SK-N-SH (cell line): ENCODE measurements at regions not wholly inside any gene's neighbourhood (a gene's known extent, or its start where the extent isn't known, plus 50 kb on each side); places are given as distances from the start of the nearest gene placed in this dataset.

Source experiments
- CTCF ChIA-PET: fragments of 300-600, 350-600 bp; formaldehyde crosslinking; extraction: SDS; loops from one replicate; lab custom pipeline; 2021; lab: Yijun Ruan, JAX
- POLR2A ChIA-PET: fragments of 350-600 bp; sonication (Branson Sonifier 250); formaldehyde crosslinking; extraction: SDS; loops from one replicate; lab custom pipeline; 2020; ENCODE audit warnings: antibody characterized with exemption, inconsistent platforms; lab: Yijun Ruan, JAX
- DNase-seq: peaks from one replicate; pipeline ENCODE4 v3.0.0; 2012
- H2AFZ ChIP-seq: fragments of 200-600 bp; sonication (generic); 2 replicates; pipeline ENCODE4 v1.8.1; 2016; ENCODE audit warnings: antibody characterized with exemption, mild to moderate bottlenecking, low read depth
- H3F3A ChIP-seq: fragments of 200-600 bp; sonication (generic); replicated peaks from 2 replicates; pipeline ENCODE3; 2016; ENCODE audit warnings: antibody characterized with exemption, mild to moderate bottlenecking; ENCODE audit not compliant: insufficient read depth
- H3K27ac ChIP-seq, 2 experiments: fragments of 200-500 bp in 1 of 2; fragments of 200-600 bp in 1 of 2; sonication (Bioruptor generic) in 1 of 2; sonication (generic), shearing (Covaris generic) in 1 of 2; 2 replicates each; pipeline versions ENCODE4 v1.5.1 to v1.6.1; 2014 to 2016; ENCODE audit warnings: low read depth in 2 of 2, inconsistent platforms in 1 of 2, low read length in 1 of 2, mild to moderate bottlenecking in 1 of 2, mixed read lengths in 1 of 2
- H3K27me3 ChIP-seq: fragments of 200-600 bp; sonication (generic), shearing (Covaris generic); 2 replicates; pipeline ENCODE4 v1.6.1; 2016; ENCODE audit warnings: mixed run types; ENCODE audit not compliant: insufficient read depth
- H3K36me3 ChIP-seq, 2 experiments: fragments of 200-500 bp in 1 of 2; fragments of 200-600 bp in 1 of 2; sonication (Bioruptor generic) in 1 of 2; sonication (generic) in 1 of 2; replicated peaks in 1 of 2; 2 replicates each; pipeline versions ENCODE3 to v1.5.1; 2014 to 2016; ENCODE audit warnings: low read length in 1 of 2, mild to moderate bottlenecking in 1 of 2; ENCODE audit not compliant: insufficient read depth in 2 of 2, control insufficient read depth in 1 of 2
- H3K4me1 ChIP-seq, 2 experiments: fragments of 200-500 bp in 1 of 2; fragments of 200-600 bp in 1 of 2; sonication (Bioruptor generic) in 1 of 2; sonication (generic), shearing (Covaris generic) in 1 of 2; 2 replicates each; pipeline versions ENCODE4 v1.5.1 to v1.6.1; 2014 to 2016; ENCODE audit warnings: low read depth in 1 of 2, low read length in 1 of 2, mixed run types in 1 of 2; ENCODE audit not compliant: insufficient read depth in 2 of 2, control insufficient read depth in 1 of 2
- H3K4me2 ChIP-seq: fragments of 200-600 bp; sonication (generic), shearing (Covaris generic); 2 replicates; pipeline ENCODE4 v1.6.1; 2017; ENCODE audit warnings: mixed run types
- H3K4me3 ChIP-seq, 2 experiments: fragments of 200-500 bp in 1 of 2; fragments of 200-600 bp in 1 of 2; sonication (Bioruptor generic) in 1 of 2; sonication (generic), shearing (Covaris generic) in 1 of 2; 2 replicates each; pipeline versions ENCODE4 v1.5.1 to v1.8.1; 2014 to 2016; ENCODE audit warnings: low read depth in 2 of 2, inconsistent platforms in 1 of 2, low read length in 1 of 2, mild to moderate bottlenecking in 1 of 2, mixed read lengths in 1 of 2, moderate library complexity in 1 of 2
- H3K79me2 ChIP-seq: fragments of 200-600 bp; sonication (generic); 2 replicates; pipeline ENCODE4 v1.8.1; 2017; ENCODE audit warnings: mild to moderate bottlenecking; ENCODE audit not compliant: insufficient read depth
- H3K9ac ChIP-seq: fragments of 200-600 bp; sonication (generic); 2 replicates; pipeline ENCODE4 v1.6.1; 2017; ENCODE audit warnings: mixed run types
- H3K9me2 ChIP-seq: fragments of 200-600 bp; sonication (generic); 2 replicates; pipeline ENCODE4 v1.6.1; 2017; ENCODE audit warnings: mixed run types
- H3K9me3 ChIP-seq: fragments of 200-600 bp; sonication (generic); 2 replicates; pipeline ENCODE4 v1.6.1; 2017; ENCODE audit warnings: mixed run types, mild to moderate bottlenecking, moderate library complexity
- H4K20me1 ChIP-seq: fragments of 200-600 bp; sonication (generic); 2 replicates; pipeline ENCODE4 v1.6.1; 2017; ENCODE audit warnings: mild to moderate bottlenecking, mixed run types; ENCODE audit not compliant: insufficient read depth
- CHD2 ChIP-seq: fragments of 150-350 bp; IDR thresholded peaks from 2 replicates; pipeline ENCODE4 v1.6.1; 2018; ENCODE audit warnings: low read length; ENCODE audit not compliant: partially characterized antibody
- ELF1 ChIP-seq: IDR thresholded peaks from 2 replicates; pipeline ENCODE4 v1.4.0; 2012
- FOXJ3 ChIP-seq: sonication (generic); formaldehyde crosslinking; IDR thresholded peaks from 2 replicates; pipeline ENCODE4 v1.5.1; 2020; ENCODE audit warnings: mild to moderate bottlenecking, missing genetic modification reagents
- GABPA ChIP-seq: IDR thresholded peaks from 2 replicates; pipeline ENCODE4 v1.4.0; 2012; ENCODE audit warnings: low read depth, mild to moderate bottlenecking
- GATA2 ChIP-seq: sonication (generic); formaldehyde crosslinking; IDR thresholded peaks from 2 replicates; pipeline ENCODE4 v1.5.0; 2020; ENCODE audit warnings: mild to moderate bottlenecking, missing genetic modification reagents
- MEF2A ChIP-seq: IDR thresholded peaks from 2 replicates; pipeline ENCODE4 v1.4.0; 2012; ENCODE audit warnings: low read depth, borderline replicate concordance
- MXI1 ChIP-seq: IDR thresholded peaks from 2 replicates; pipeline ENCODE4 v1.6.1; 2012; ENCODE audit warnings: mild to moderate bottlenecking, low read depth, low read length, improper control_type of control experiment
- NRF1 ChIP-seq: IDR thresholded peaks from 2 replicates; pipeline ENCODE4 v1.6.1; 2012; ENCODE audit warnings: low read depth, mild to moderate bottlenecking, low read length
- RFX5 ChIP-seq: IDR thresholded peaks from 2 replicates; pipeline ENCODE4 v1.6.1; 2012; ENCODE audit warnings: mild to moderate bottlenecking, improper control_type of control experiment, low read length
- SIN3A ChIP-seq: IDR thresholded peaks from 2 replicates; pipeline ENCODE4 v1.6.1; 2012; ENCODE audit warnings: low read depth, mild to moderate bottlenecking, low read length, moderate library complexity, borderline replicate concordance
- SMC3 ChIP-seq: IDR thresholded peaks from 2 replicates; pipeline ENCODE4 v1.6.1; 2012; ENCODE audit warnings: low read depth, low read length, improper control_type of control experiment
- TAF1 ChIP-seq: IDR thresholded peaks from 2 replicates; pipeline ENCODE4 v1.6.1; 2012; ENCODE audit warnings: low read depth, mild to moderate bottlenecking, low read length, moderate library complexity, borderline replicate concordance
- WGBS: methylation state at CpG from one replicate; pipeline ENCODE4 v1.1.6; 2017; ENCODE audit warnings: low lambda C conversion rate; 5-methylcytosine and 5-hydroxymethylcytosine counted together
- TF ChIP-seq, protein P1 (sequence below): IDR thresholded peaks from 2 replicates; pipeline ENCODE4 v1.4.0; 2012; ENCODE audit warnings: low read depth, borderline replicate concordance
- TF ChIP-seq, protein P2 (sequence below): IDR thresholded peaks from 2 replicates; pipeline ENCODE4 v1.4.0; 2012; ENCODE audit warnings: low read depth, borderline replicate concordance
- TF ChIP-seq, protein P3 (sequence below): IDR thresholded peaks from 2 replicates; pipeline ENCODE4; 2012
- TF ChIP-seq, protein P4 (sequence below): fragments of 150-350 bp; IDR thresholded peaks from 2 replicates; pipeline ENCODE4 v1.6.1; 2017; ENCODE audit warnings: antibody characterized with exemption, low read length, low read depth, borderline replicate concordance

DNA sequence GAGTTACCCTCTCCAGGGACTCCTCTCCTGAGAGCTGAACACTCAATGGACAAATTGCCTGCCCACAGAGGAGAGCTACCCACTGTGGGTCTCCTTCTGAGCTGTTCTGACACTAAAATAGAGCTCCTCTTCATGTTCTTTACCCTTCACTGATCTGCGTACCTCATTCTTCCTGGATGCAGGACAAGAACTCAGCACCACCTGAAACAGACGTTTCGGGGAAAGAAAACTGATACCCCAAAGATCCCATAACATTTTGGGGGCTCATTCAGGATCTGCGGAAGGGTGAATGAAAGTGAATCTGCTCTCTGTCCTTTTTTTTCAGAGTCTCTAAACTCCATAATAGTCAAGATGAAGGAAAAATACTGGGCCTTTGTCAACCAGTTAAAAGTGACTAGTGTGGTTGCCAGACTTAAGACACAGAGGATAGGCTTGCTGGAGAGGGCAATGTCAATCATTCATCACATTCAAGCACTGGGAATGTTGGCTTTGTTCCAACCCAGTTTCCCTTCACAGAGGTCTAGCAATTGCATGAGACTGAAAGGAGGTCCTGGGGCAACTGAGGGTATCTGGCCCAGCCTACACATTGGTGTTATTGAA is 136.7 kb upstream of the SLITRK6 start:
- Histone ChIP-seq H3K36me3 (no peaks in the 10 kb centered on the region), H3K4me1 (no peaks in the 10 kb centered on the region), H2AFZ (no peak overlapping the region), H4K20me1 (no peaks in the 10 kb centered on the region), H3K27ac (no peak overlapping the region), H3K4me2 (no peak overlapping the region), H3F3A (no peaks in the 10 kb centered on the region), H3K27me3 (no peaks in the 10 kb centered on the region), H3K9me3 (no peaks in the 10 kb centered on the region), H3K4me3 (no peak overlapping the region), H3K79me2 (no peaks in the 10 kb centered on the region), H3K9me2 (no peaks in the 10 kb centered on the region), H3K9ac (no peak overlapping the region)
- TF ChIP-seq GABPA = no peak
- TF ChIP-seq, protein P1, sequence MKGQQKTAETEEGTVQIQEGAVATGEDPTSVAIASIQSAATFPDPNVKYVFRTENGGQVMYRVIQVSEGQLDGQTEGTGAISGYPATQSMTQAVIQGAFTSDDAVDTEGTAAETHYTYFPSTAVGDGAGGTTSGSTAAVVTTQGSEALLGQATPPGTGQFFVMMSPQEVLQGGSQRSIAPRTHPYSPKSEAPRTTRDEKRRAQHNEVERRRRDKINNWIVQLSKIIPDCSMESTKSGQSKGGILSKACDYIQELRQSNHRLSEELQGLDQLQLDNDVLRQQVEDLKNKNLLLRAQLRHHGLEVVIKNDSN = no peak
- POLR2A ChIA-PET = no interaction called here
- CTCF ChIA-PET = no interaction called here
- DNase-seq = no peak
- 32% methylated on average over 4 of the region's 4 CpGs for WGBS

DNA sequence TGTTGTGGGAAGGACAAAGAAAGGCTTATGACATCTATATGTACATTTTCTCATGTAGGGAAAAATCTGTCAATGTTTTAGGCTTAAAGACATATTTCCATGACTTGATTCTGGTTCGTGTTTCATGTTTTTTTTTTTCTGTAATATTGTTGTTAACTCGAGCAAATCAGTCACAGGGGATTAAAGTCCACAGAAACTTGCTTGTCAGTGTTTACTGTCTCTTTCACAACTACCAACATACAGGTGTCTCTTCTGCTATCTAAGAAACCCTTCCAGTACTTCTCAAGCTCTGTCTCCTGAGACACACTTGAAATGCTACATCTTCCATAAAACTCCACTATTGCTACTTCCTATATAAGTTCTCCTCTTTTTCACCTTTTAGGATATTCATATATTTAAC is 130.9 kb upstream of the SLITRK6 start:
- Histone ChIP-seq H3K9ac (no peak overlapping the region), H2AFZ (no peak overlapping the region), H4K20me1 (no peaks in the 10 kb centered on the region), H3K27me3 (no peaks in the 10 kb centered on the region), H3K9me3 (no peaks in the 10 kb centered on the region), H3K36me3 (no peaks in the 10 kb centered on the region), H3K79me2 (no peaks in the 10 kb centered on the region), H3F3A (no peaks in the 10 kb centered on the region), H3K9me2 (no peaks in the 10 kb centered on the region), H3K27ac (no peak overlapping the region), H3K4me3 (no peak overlapping the region), H3K4me2 (no peak overlapping the region), H3K4me1 (no peaks in the 10 kb centered on the region)
- ChIA-PET CTCF (no interaction called here), POLR2A (no interaction called here)
- TF ChIP-seq SMC3 (no peak), SIN3A (no peak), GATA2 (CRISPR knock-in tag) (no peak), MXI1 (no peak), MEF2A (no peak), RFX5 (no peak), FOXJ3 (CRISPR knock-in tag) (no peak), CHD2 (no peak), ELF1 (no peak), NRF1 (no peak), TAF1 (no peak)
- TF ChIP-seq, protein P2, sequence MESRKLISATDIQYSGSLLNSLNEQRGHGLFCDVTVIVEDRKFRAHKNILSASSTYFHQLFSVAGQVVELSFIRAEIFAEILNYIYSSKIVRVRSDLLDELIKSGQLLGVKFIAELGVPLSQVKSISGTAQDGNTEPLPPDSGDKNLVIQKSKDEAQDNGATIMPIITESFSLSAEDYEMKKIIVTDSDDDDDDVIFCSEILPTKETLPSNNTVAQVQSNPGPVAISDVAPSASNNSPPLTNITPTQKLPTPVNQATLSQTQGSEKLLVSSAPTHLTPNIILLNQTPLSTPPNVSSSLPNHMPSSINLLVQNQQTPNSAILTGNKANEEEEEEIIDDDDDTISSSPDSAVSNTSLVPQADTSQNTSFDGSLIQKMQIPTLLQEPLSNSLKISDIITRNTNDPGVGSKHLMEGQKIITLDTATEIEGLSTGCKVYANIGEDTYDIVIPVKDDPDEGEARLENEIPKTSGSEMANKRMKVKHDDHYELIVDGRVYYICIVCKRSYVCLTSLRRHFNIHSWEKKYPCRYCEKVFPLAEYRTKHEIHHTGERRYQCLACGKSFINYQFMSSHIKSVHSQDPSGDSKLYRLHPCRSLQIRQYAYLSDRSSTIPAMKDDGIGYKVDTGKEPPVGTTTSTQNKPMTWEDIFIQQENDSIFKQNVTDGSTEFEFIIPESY = no peak
- TF ChIP-seq, protein P3, sequence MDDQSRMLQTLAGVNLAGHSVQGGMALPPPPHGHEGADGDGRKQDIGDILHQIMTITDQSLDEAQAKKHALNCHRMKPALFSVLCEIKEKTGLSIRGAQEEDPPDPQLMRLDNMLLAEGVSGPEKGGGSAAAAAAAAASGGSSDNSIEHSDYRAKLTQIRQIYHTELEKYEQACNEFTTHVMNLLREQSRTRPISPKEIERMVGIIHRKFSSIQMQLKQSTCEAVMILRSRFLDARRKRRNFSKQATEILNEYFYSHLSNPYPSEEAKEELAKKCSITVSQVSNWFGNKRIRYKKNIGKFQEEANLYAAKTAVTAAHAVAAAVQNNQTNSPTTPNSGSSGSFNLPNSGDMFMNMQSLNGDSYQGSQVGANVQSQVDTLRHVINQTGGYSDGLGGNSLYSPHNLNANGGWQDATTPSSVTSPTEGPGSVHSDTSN = no peak
- TF ChIP-seq, protein P4, sequence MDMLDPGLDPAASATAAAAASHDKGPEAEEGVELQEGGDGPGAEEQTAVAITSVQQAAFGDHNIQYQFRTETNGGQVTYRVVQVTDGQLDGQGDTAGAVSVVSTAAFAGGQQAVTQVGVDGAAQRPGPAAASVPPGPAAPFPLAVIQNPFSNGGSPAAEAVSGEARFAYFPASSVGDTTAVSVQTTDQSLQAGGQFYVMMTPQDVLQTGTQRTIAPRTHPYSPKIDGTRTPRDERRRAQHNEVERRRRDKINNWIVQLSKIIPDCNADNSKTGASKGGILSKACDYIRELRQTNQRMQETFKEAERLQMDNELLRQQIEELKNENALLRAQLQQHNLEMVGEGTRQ = no peak
- no peak for DNase-seq
- 0% methylated on average over 2 of the region's 2 CpGs for WGBS
